ENCODE measurements at regions not wholly inside any gene's neighbourhood (a gene's known extent, or its start where the extent isn't known, plus 50 kb on each side); places are given as distances from the start of the nearest gene placed in this dataset.

GRCh38 chr5:119902593-119902992 is 273.2 kb downstream of the FAM170A start:
- Histone ChIP-seq H4K20me1 (replicated peaks; ENCODE audit: control insufficient read depth, insufficient read depth, low read length) (no peaks in the 10 kb centered on the region), H3K27me3 (ENCODE audit: control insufficient read depth in 2 of 2, insufficient read depth in 2 of 2, low read length in 2 of 2) (no peaks in the 10 kb centered on the region), H3K36me3 (ENCODE audit: control insufficient read depth, insufficient read depth, low read length) (no peaks in the 10 kb centered on the region), H3K9me3 (replicated peaks; ENCODE audit: control insufficient read depth, insufficient read depth, low read depth, low read length) (no peaks in the 10 kb centered on the region), H3K79me2 (ENCODE audit: control insufficient read depth, insufficient read depth, low read length) (no peaks in the 10 kb centered on the region), H3K9me1 (ENCODE audit: control insufficient read depth, insufficient read depth, low read length) (no peaks in the 10 kb centered on the region), H3K4me3 (no peak overlapping the region), H3K9ac (ENCODE audit: insufficient read depth in 1 of 2, low read depth in 2 of 2, low read length in 2 of 2) (no peak overlapping the region), H3K27ac (ENCODE audit: extremely low read depth, low read depth, low read length) (no peak overlapping the region), H3K4me2 (ENCODE audit: insufficient read depth, low read length) (no peak overlapping the region), H2AFZ (ENCODE audit: low read depth, low read length) (no peak overlapping the region), H3K4me1 (replicated peaks in 1 of 2; ENCODE audit: control insufficient read depth in 2 of 2, insufficient read depth in 2 of 2, low read length in 2 of 2) (no peaks in the 10 kb centered on the region)
- TF ChIP-seq CLOCK (CRISPR knock-in tag; IDR thresholded peaks at IDR 0.05; ENCODE audit: borderline replicate concordance) (no peak), BRF1 (IDR thresholded peaks at IDR 0.05; ENCODE audit: borderline replicate concordance, extremely low read depth, insufficient read length) (no peak), ZNF586 (CRISPR knock-in tag; conservative IDR thresholded peaks at IDR 0.05) (no peak), HDAC1 (IDR thresholded peaks at IDR 0.05) (no peak), ZNF121 (CRISPR knock-in tag; conservative IDR thresholded peaks at IDR 0.05) (no peak), NCOR1 (IDR thresholded peaks at IDR 0.05) (no peak), ID3 (CRISPR knock-in tag; IDR thresholded peaks at IDR 0.05) (no peak), ID3 (tag; IDR thresholded peaks at IDR 0.05) (no peak), ZNF445 (CRISPR knock-in tag; IDR thresholded peaks at IDR 0.05; ENCODE audit: low read depth) (no peak), ZNF140 (CRISPR knock-in tag; IDR thresholded peaks at IDR 0.05) (no peak), AFF4 (CRISPR knock-in tag; IDR thresholded peaks at IDR 0.05) (no peak), BMI1 (IDR thresholded peaks at IDR 0.05; ENCODE audit: low read length) (no peak), TEAD4 (IDR thresholded peaks at IDR 0.05; ENCODE audit: low read length) (no peak), TEAD4 (CRISPR knock-in tag; IDR thresholded peaks at IDR 0.05; ENCODE audit: borderline replicate concordance) (no peak), LCOR (CRISPR knock-in tag; IDR thresholded peaks at IDR 0.05) (no peak), GATAD2B (IDR thresholded peaks at IDR 0.05; ENCODE audit: borderline replicate concordance) (no peak), MLLT1 (IDR thresholded peaks at IDR 0.05) (no peak)
- WGBS (ENCODE audit: insufficient coverage, low coverage, missing lambda C conversion rate), result 2% methylated on average over 2 of the region's 2 CpGs
- no peak for ATAC-seq
- in situ Hi-C loops (cut with MboI) (no loop called here), intact Hi-C loops (cut with micrococcal nuclease) (no loop called here)
- ChIA-PET POLR2A (no interaction called here), CTCF (ENCODE audit: low intra/inter-chr PET ratio) (interaction anchor here (0.7 kb wide), 1 partner anchor 360 kb away, joined by 3 read pairs; no protein-coding TSS in a partner anchor)
- no peak for FAIRE-seq
- no TSS peak for BruUV-seq (replicated peaks)
- no peak for DNase-seq (ENCODE audit: extremely low read depth in 1 of 4, low spot score in 3 of 4)

All from K562 (cell line).